AG09319 (cell line): ENCODE measurements at regions not wholly inside any gene's neighbourhood (a gene's known extent, or its start where the extent isn't known, plus 50 kb on each side); places are given as distances from the start of the nearest gene placed in this dataset.

Experiments
- DNase-seq: peaks from one replicate; pipeline ENCODE4 v3.0.0-alpha.2; 2010; ENCODE audit warnings: low read depth; ENCODE audit errors: extremely low read depth
- TF ChIP-seq, protein P1 (sequence below): IDR thresholded peaks from 2 replicates; pipeline ENCODE4 v1.5.1; 2011; ENCODE audit warnings: low read depth, mild to moderate bottlenecking, inconsistent platforms, low read length, moderate library complexity

DNA sequence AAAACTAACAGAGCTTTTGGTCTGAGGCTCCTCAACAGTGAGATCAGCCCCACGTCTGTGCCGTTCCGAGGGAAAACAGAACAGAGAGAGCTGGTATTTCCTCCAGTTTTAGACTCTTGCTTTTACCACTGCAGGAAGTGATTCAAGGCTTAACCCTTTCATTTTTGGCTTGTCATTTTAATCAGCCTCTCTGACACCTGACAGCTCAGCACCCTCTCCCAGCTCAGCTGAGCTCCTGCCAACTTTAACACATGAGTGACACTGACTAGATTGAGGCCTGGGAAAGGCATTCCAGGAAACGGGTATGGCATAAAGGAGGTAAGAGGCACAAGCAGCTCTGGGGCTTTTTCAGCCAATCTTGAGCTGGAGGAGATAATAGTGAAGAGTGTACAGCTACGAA is 239.4 kb upstream of the SKOR2 start:
- TF ChIP-seq, protein P1, sequence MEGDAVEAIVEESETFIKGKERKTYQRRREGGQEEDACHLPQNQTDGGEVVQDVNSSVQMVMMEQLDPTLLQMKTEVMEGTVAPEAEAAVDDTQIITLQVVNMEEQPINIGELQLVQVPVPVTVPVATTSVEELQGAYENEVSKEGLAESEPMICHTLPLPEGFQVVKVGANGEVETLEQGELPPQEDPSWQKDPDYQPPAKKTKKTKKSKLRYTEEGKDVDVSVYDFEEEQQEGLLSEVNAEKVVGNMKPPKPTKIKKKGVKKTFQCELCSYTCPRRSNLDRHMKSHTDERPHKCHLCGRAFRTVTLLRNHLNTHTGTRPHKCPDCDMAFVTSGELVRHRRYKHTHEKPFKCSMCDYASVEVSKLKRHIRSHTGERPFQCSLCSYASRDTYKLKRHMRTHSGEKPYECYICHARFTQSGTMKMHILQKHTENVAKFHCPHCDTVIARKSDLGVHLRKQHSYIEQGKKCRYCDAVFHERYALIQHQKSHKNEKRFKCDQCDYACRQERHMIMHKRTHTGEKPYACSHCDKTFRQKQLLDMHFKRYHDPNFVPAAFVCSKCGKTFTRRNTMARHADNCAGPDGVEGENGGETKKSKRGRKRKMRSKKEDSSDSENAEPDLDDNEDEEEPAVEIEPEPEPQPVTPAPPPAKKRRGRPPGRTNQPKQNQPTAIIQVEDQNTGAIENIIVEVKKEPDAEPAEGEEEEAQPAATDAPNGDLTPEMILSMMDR = no peak
- no peak for DNase-seq

DNA sequence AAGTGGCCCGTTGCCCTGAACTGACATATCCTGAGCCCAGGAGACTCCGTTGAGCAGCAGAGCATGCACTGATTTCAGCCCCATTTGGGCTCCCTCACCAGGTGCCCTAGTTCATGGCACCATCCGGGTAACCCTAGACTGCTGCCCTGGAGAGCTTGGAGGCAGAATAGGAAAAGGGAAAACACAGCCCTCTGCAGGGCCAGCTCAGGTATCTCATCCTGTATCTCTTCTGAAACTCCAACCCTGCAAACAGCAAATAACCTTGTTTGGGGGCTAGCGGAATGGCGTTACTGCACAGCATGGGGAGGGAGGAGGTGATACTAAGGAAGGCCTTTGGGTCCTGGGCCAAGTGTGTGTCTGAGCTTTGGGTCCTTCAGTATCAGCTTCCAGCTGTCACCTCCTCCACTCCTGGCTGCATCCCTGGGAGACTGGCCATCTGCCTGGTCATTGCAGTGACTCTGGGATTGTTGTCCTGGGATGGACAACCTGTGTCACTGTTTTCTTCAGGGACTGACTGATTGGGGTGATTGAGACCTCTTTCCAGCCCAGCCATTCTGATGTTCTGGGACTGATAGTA is 233.8 kb upstream of the SKOR2 start:
- TF ChIP-seq, protein P1 = no peak
- DNase-seq = no peak

DNA sequence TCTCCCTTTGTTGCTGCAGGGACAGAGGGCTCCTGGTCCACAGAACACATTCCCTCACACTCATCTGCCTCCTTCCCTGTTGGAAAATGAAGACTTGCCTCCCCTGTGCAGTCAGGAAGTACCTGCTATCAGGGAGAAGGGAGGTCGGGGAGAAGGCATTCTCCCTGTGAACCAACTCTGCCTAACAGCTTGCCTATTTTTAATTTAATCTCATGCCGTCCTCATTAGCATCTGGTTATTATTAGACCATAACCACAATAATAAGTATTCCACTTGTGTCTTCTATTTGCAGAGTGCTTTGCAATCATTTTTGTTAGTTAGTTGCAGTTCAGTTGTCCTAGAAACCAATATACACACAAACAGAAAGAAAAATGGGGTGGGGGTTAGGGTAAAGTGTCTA is 232.6 kb upstream of the SKOR2 start:
- TF ChIP-seq, protein P1 = no peak
- DNase-seq = no peak

DNA sequence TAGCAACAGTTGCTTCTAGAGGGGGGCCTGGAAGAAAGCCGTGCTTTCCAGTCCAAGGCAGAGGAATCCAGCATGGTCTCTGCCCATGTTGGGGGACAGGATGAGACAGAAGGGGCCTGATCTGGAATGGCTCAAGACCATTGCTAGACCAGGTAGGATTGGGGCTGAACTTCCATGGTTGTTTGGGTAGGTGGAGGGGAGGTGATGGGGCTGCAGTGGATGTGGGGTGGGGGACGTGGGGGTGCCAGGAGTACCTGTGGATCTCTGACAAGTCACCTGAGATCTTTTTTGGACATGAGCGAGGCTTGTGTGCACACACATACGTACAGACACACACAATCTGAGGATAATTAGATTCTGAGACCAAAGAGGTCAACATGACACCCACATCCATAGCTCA is 228.7 kb upstream of the SKOR2 start:
- DNase-seq = no peak
- TF ChIP-seq, protein P1 = no peak

DNA sequence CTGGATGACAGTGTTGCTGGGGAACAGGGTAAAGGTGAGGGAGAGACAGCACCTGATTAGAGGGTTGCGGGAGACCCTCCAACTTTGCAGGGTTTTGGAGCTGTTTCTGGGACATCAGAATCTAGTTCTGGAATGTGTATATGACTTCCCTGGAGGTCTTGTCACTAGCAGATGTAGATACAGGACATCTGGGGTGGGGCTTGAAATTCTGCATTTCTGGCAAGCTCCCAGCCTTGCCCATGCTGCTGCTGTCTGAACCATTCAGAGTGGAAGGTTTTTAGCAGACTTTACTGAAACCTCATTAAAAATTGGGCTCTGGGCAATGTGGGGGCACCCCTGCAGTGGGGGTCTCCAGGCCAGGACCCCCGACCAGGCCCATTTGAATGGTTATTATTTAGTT is 220.3 kb upstream of the SKOR2 start:
- no peak for DNase-seq
- TF ChIP-seq, protein P1 = no peak

DNA sequence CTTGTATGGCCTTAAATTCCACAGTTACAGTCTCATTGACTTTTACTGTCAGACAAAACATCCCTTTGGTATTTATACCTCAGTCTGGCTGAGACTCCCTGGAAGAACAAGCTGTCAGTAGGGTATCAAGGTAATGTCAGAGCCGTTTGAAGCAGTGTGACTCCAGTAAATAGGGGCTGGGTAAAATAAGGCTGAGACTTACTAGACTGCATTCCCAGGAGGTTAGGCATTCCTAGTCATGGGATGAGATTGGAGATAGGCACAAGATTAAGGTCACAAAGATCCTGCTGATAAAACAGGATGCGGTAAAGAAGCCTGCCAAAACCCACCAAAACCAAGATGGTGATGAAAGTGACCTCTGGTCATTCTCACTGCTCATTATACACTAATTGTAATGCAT is 219.5 kb upstream of the SKOR2 start:
- DNase-seq = no peak
- TF ChIP-seq, protein P1 = no peak

DNA sequence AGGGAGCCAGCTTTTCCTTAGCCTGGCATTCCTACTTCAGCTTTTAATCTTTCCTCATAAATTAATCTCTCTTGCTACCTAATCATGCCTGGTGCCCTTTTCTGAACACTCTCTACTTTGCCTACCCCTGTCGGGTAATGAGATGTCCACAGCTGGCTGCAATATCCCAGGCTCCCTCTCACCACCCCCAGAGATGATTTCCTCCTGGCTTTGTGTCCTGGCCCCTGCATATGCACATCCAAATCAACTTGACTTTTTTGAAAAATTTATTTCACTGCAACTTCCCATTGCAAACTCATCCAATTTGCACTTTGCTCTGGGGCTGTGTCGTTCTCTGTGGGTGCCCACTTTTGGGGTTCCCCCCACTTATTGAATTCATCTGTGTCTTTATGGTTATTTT is 218.1 kb upstream of the SKOR2 start:
- TF ChIP-seq, protein P1 = no peak
- no peak for DNase-seq
